ENCODE measurements at regions not wholly inside any gene's neighbourhood (a gene's known extent, or its start where the extent isn't known, plus 50 kb on each side); places are given as distances from the start of the nearest gene placed in this dataset.

DNA sequence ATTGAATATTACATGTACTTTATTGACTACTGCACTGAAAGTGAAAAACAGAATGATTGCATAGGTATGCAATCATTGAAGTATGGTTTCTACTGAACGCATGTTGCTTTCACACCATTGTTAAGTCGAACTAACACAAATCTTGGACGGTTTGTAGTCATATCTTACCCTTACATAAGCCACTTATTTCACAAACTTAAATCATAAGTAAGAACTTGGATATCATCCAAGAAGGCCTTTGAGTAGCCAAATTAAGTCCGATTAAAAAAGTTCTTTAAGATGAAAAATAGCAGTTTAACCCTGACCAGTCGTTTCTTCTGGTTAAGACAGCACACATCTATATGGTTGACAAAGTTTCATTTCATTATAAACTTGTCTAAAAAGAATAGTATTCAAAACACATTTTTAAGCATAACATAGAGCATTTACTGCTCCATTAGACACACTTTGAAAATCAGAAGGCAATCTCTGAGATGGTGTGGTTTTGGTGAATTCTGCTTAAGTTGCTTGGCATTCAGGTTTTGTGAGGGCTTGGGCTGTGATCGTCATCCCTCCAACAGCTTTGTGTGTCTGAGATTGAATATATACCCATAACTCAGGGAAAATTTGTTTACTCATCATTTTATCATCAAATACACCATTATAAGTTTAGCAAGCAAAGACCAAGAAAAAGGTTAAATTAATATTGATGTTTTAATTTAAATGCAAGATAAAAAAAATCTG is 92.2 kb downstream of the NFKBIZ start:
- ChIA-PET CTCF (no interaction called here), POLR2A (ENCODE audit: low non-redundant PET) (no interaction called here)
- DNase-seq (ENCODE audit: low spot score) = no peak
- no peak overlapping the region for H3K27ac ChIP-seq
- no peak for TF ChIP-seq CTCF (conservative IDR thresholded peaks at IDR 0.05; ENCODE audit: low read depth)

- H3K27ac ChIP-seq = no peak overlapping the region
- no peak for DNase-seq (ENCODE audit: low spot score)
- CTCF ChIA-PET = no interaction called here
Observed at GRCh38 chr3:101942356-101942755, 93.0 kb downstream of the NFKBIZ start.

DNA sequence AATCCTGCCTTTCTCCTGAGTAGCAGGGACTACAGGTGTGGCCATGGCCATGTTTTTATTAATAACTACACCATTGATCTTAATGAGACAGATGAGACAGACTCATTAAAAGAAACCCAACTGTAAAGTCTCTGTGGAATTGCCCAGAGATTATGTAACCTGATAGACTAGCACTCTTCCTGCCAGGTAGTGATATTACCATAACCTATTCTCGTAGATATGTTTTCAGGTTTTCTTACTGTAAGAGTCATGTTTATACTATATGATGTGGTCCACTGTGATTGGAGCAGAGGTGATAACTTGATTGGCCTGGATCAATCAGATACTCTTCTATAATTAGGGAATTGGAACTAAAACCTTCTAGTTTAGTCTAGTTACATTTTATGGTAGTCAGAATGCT is 93.7 kb downstream of the NFKBIZ start:
- DNase-seq (ENCODE audit: low spot score) = no peak
- no peak for TF ChIP-seq CTCF (conservative IDR thresholded peaks at IDR 0.05; ENCODE audit: low read depth)
- ChIA-PET POLR2A (ENCODE audit: low non-redundant PET) (no interaction called here), CTCF (no interaction called here)
- no peak overlapping the region for H3K27ac ChIP-seq

More at GRCh38 chr3:101942356-101942755, 93.0 kb downstream of the NFKBIZ start:
- POLR2A ChIA-PET (ENCODE audit: low non-redundant PET) = no interaction called here
- TF ChIP-seq CTCF (conservative IDR thresholded peaks at IDR 0.05; ENCODE audit: low read depth) = no peak

DNA sequence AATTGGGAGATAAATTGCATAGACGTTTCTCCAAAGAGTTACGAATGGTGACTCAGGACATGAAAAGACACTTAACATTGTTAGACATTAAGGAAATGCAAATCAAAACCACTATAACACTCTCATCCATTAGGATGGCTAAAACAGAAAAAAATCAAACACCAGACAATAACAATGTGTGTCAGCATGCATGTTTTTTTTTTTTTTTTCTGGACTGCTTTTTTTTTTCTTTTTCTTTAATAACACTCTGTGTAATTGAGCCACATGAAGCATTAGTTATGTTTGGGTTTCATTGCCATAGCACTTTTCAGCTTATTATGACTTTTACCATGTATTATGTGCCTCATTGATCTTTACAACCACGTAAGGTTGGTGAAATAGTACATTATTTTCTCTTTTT is 95.0 kb downstream of the NFKBIZ start:
- H3K27ac ChIP-seq = no peak overlapping the region
- POLR2A ChIA-PET (ENCODE audit: low non-redundant PET) = no interaction called here
- DNase-seq (ENCODE audit: low spot score) = no peak
- CTCF ChIA-PET = no interaction called here
- no peak for TF ChIP-seq CTCF (conservative IDR thresholded peaks at IDR 0.05; ENCODE audit: low read depth)

DNA sequence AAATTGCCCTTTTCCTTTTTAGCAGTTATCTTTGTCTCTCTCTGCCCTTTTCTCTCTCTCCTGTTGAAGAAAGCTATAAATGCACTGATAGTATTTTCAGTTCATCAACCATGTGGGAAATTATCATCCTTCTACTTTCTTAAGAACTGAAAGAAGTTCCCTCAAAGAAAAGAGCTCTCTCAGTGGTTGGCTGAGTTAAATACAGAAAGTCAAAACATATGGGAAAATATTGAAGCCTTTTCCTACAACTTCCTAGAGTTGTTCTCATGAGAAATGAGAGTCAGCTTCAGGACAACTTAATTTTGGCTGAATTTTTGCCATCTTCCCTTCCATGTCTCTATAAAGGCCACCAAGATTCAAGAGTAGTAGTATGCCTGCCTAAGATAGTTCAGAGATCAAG is 96.7 kb downstream of the NFKBIZ start:
- no peak for DNase-seq (ENCODE audit: low spot score)
- TF ChIP-seq CTCF (conservative IDR thresholded peaks at IDR 0.05; ENCODE audit: low read depth) = no peak
- POLR2A ChIA-PET (ENCODE audit: low non-redundant PET) = no interaction called here
- no peak overlapping the region for H3K27ac ChIP-seq
- CTCF ChIA-PET = interaction anchor here (0.7 kb wide), 1 partner anchor 14 kb away, joined by 3 read pairs; no protein-coding TSS in a partner anchor

DNA sequence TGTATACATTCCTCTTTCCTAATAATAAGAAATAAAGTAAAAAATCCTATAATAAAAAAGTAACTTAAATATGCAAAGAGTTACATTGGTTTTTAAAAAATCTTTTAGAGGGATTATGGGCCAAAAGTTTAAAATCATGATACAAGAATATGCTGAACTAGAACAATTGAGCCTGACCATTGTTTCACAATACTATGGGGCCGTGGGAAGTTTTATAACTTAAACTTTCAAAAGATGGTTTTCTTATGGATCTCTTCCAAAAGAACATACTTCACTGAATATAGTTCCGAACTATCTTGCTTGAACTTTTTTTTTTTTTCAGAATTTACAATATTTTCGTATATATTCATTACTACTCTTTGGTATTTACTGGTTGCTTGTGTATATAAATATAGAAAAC is 97.6 kb downstream of the NFKBIZ start:
- CTCF ChIA-PET = no interaction called here
- POLR2A ChIA-PET (ENCODE audit: low non-redundant PET) = no interaction called here
- no peak for TF ChIP-seq CTCF (conservative IDR thresholded peaks at IDR 0.05; ENCODE audit: low read depth)

More for the DNA sequence above, 97.6 kb downstream of the NFKBIZ start:
- DNase-seq (ENCODE audit: low spot score) = no peak
- H3K27ac ChIP-seq = no peak overlapping the region
